Adipocyte (in vitro differentiated cells): ENCODE measurements at regions not wholly inside any gene's neighbourhood (a gene's known extent, or its start where the extent isn't known, plus 50 kb on each side); places are given as distances from the start of the nearest gene placed in this dataset.

Source experiments
- DNase-seq: peaks from one replicate; pipeline ENCODE4 v3.0.0-alpha.2; 2015; ENCODE audit warnings: low read depth
- H3K27me3 ChIP-seq: replicated peaks from 2 replicates; pipeline ENCODE4 v1.7.0; 2013; ENCODE audit warnings: mild to moderate bottlenecking, low read length, moderate library complexity; ENCODE audit not compliant: control insufficient read depth, insufficient read depth
- H3K36me3 ChIP-seq: 2 replicates; pipeline ENCODE4 v1.7.0; 2013; ENCODE audit warnings: low read length, mild to moderate bottlenecking, moderate library complexity; ENCODE audit not compliant: control insufficient read depth, insufficient read depth, severe bottlenecking
- H3K4me1 ChIP-seq: 2 replicates; pipeline ENCODE4 v1.7.0; 2013; ENCODE audit warnings: mild to moderate bottlenecking, low read length, moderate library complexity; ENCODE audit not compliant: control insufficient read depth, insufficient read depth
- H3K4me3 ChIP-seq: 2 replicates; pipeline ENCODE4 v1.7.0; 2013; ENCODE audit warnings: mild to moderate bottlenecking, low read length, moderate library complexity
- H3K9ac ChIP-seq: 2 replicates; pipeline ENCODE4 v1.7.0; 2013; ENCODE audit warnings: mild to moderate bottlenecking, low read length, moderate library complexity
- H3K9me3 ChIP-seq: 2 replicates; pipeline ENCODE4 v1.7.0; 2013; ENCODE audit warnings: mild to moderate bottlenecking, low read length, moderate library complexity; ENCODE audit not compliant: control insufficient read depth

GRCh38 chr9:80649496-80649895 lies 1039.9 kb downstream of the TLE1 start:
- Histone ChIP-seq H3K9me3 (no peaks in the 10 kb centered on the region), H3K36me3 (no peaks in the 10 kb centered on the region), H3K27me3 (no peaks in the 10 kb centered on the region), H3K4me1 (peaks cover 17% of the 10 kb centered on the region), H3K4me3 (no peak overlapping the region), H3K9ac (no peak overlapping the region)
- DNase-seq = peak; percentile 4

GRCh38 chr9:80649001-80649420 lies 1040.3 kb downstream of the TLE1 start:
- Histone ChIP-seq H3K4me3 (no peak overlapping the region), H3K36me3 (no peaks in the 10 kb centered on the region), H3K9me3 (no peaks in the 10 kb centered on the region), H3K4me1 (peaks cover 17% of the 10 kb centered on the region), H3K9ac (peak overlapping the region; percentile 29), H3K27me3 (no peaks in the 10 kb centered on the region)
- peak; percentile 90 for DNase-seq

- Histone ChIP-seq H3K9ac (peak overlapping the region; percentile 29), H3K27me3 (no peaks in the 10 kb centered on the region), H3K9me3 (no peaks in the 10 kb centered on the region), H3K4me3 (no peak overlapping the region), H3K4me1 (peaks cover 17% of the 10 kb centered on the region), H3K36me3 (no peaks in the 10 kb centered on the region)
- DNase-seq = peak; percentile 70
These were observed 1041.0 kb downstream of the TLE1 start for GRCh38 chr9:80648336-80648735.

- peaks cover 14% of the 10 kb centered on the region for H3K4me1 ChIP-seq
- no peaks in the 10 kb centered on the region for H3K36me3 ChIP-seq
- H3K27me3 ChIP-seq = no peaks in the 10 kb centered on the region
- H3K4me3 ChIP-seq = no peak overlapping the region
- DNase-seq = no peak
- H3K9me3 ChIP-seq = no peaks in the 10 kb centered on the region
- H3K9ac ChIP-seq = no peak overlapping the region
These were observed 1043.1 kb downstream of the TLE1 start for GRCh38 chr9:80646211-80646610.

- Histone ChIP-seq H3K9me3 (no peaks in the 10 kb centered on the region), H3K9ac (no peak overlapping the region), H3K4me1 (peaks cover 11% of the 10 kb centered on the region), H3K36me3 (no peaks in the 10 kb centered on the region), H3K4me3 (no peak overlapping the region), H3K27me3 (no peaks in the 10 kb centered on the region)
- DNase-seq = no peak
These were observed 1045.3 kb downstream of the TLE1 start for GRCh38 chr9:80644044-80644443.

GRCh38 chr9:80635065-80635464 lies 1054.3 kb downstream of the TLE1 start:
- Histone ChIP-seq H3K9ac (no peak overlapping the region), H3K36me3 (no peaks in the 10 kb centered on the region), H3K4me1 (no peaks in the 10 kb centered on the region), H3K27me3 (no peaks in the 10 kb centered on the region), H3K9me3 (peaks cover 23% of the 10 kb centered on the region), H3K4me3 (no peak overlapping the region)
- DNase-seq = no peak

GRCh38 chr9:80632041-80632440 lies 1057.3 kb downstream of the TLE1 start:
- H3K4me1 ChIP-seq = no peaks in the 10 kb centered on the region
- H3K9me3 ChIP-seq = peaks cover 23% of the 10 kb centered on the region
- H3K36me3 ChIP-seq = no peaks in the 10 kb centered on the region
- no peak overlapping the region for H3K9ac ChIP-seq
- DNase-seq = peak; percentile 38
- H3K27me3 ChIP-seq = no peaks in the 10 kb centered on the region
- no peak overlapping the region for H3K4me3 ChIP-seq

- H3K27me3 ChIP-seq = no peaks in the 10 kb centered on the region
- H3K4me3 ChIP-seq = no peak overlapping the region
- DNase-seq = no peak
- no peaks in the 10 kb centered on the region for H3K36me3 ChIP-seq
- no peaks in the 10 kb centered on the region for H3K4me1 ChIP-seq
- no peaks in the 10 kb centered on the region for H3K9me3 ChIP-seq
- no peak overlapping the region for H3K9ac ChIP-seq
These were observed 1050.7 kb downstream of the TLE4 start for GRCh38 chr9:80622508-80622907.

- Histone ChIP-seq H3K36me3 (no peaks in the 10 kb centered on the region), H3K9ac (no peak overlapping the region), H3K27me3 (no peaks in the 10 kb centered on the region), H3K9me3 (no peaks in the 10 kb centered on the region), H3K4me1 (no peaks in the 10 kb centered on the region), H3K4me3 (no peak overlapping the region)
- no peak for DNase-seq
These were observed 1047.6 kb downstream of the TLE4 start for GRCh38 chr9:80619356-80619755.

- peak; percentile 94 for DNase-seq
- Histone ChIP-seq H3K4me1 (no peaks in the 10 kb centered on the region), H3K9ac (no peak overlapping the region), H3K36me3 (no peaks in the 10 kb centered on the region), H3K9me3 (no peaks in the 10 kb centered on the region), H3K4me3 (no peak overlapping the region), H3K27me3 (no peaks in the 10 kb centered on the region)
These were observed 1044.2 kb downstream of the TLE4 start for GRCh38 chr9:80615964-80616363.

GRCh38 chr9:80605793-80606192 lies 1034.0 kb downstream of the TLE4 start:
- Histone ChIP-seq H3K9me3 (no peaks in the 10 kb centered on the region), H3K4me1 (no peaks in the 10 kb centered on the region), H3K36me3 (no peaks in the 10 kb centered on the region), H3K4me3 (no peak overlapping the region), H3K27me3 (no peaks in the 10 kb centered on the region), H3K9ac (no peak overlapping the region)
- DNase-seq = peak; percentile 42

- no peak overlapping the region for H3K9ac ChIP-seq
- DNase-seq = peak; percentile 73
- H3K4me1 ChIP-seq = no peaks in the 10 kb centered on the region
- H3K4me3 ChIP-seq = no peak overlapping the region
- no peaks in the 10 kb centered on the region for H3K9me3 ChIP-seq
- no peaks in the 10 kb centered on the region for H3K36me3 ChIP-seq
- H3K27me3 ChIP-seq = no peaks in the 10 kb centered on the region
These were observed 1033.4 kb downstream of the TLE4 start for GRCh38 chr9:80605129-80605528.
